IMR-90 (cell line): ENCODE measurements at regions not wholly inside any gene's neighbourhood (a gene's known extent, or its start where the extent isn't known, plus 50 kb on each side); places are given as distances from the start of the nearest gene placed in this dataset.

Experiments used
- ATAC-seq: fragments of 200-7000 bp; cut with Tn5 transposase; 2 replicates; pipeline ENCODE4 v1.9.1; 2020; ENCODE audit warnings: low read depth, mild to moderate bottlenecking, moderate library complexity
- BruUV-seq: library from RNA; stranded (reverse); fragments of 400-500 nt; replicated peaks from 2 replicates; lab custom pipeline; 2021; lab: Mats Ljungman, UMichigan
- CTCF ChIA-PET: fragments of 300-600 bp; formaldehyde crosslinking; extraction: SDS; loops from one replicate; lab custom pipeline; 2021; ENCODE audit warnings: antibody characterized with exemption; lab: Yijun Ruan, JAX
- POLR2A ChIA-PET: fragments of 300-600 bp; sonication (Branson Sonifier 250); formaldehyde crosslinking; loops from one replicate; lab custom pipeline; 2022; ENCODE audit warnings: antibody characterized with exemption; ENCODE audit not compliant: unreplicated experiment; lab: Charles Lee
- DNase-seq: peaks from one replicate; pipeline ENCODE4 v3.0.0; 2013
- H2AFZ ChIP-seq: replicated peaks from 2 replicates; pipeline ENCODE3; 2013; ENCODE audit warnings: low read length, mild to moderate bottlenecking; ENCODE audit not compliant: poor library complexity
- H2AK5ac ChIP-seq: 2 replicates; pipeline ENCODE4 v1.6.1; 2013; ENCODE audit warnings: low read depth, low read length, inconsistent platforms
- H2AK9ac ChIP-seq: replicated peaks from 2 replicates; pipeline ENCODE3; 2013; ENCODE audit warnings: mild to moderate bottlenecking, low read depth, low read length, moderate library complexity; ENCODE audit not compliant: poor library complexity
- H2BK120ac ChIP-seq: 2 replicates; pipeline ENCODE4 v1.6.1; 2013; ENCODE audit warnings: low read depth, low read length, inconsistent platforms
- H2BK15ac ChIP-seq: 3 replicates; pipeline ENCODE4 v1.6.1; 2013; ENCODE audit warnings: low read depth, low read length, inconsistent platforms
- H2BK20ac ChIP-seq: 2 replicates; pipeline ENCODE4 v1.6.1; 2013; ENCODE audit warnings: low read depth, mild to moderate bottlenecking, inconsistent platforms, low read length, moderate library complexity
- H2BK5ac ChIP-seq: 2 replicates; pipeline ENCODE4 v1.6.1; 2013; ENCODE audit warnings: mild to moderate bottlenecking, low read depth, low read length, inconsistent platforms; ENCODE audit not compliant: poor library complexity, severe bottlenecking
- H3K14ac ChIP-seq: replicated peaks from 2 replicates; pipeline ENCODE4 v1.6.1; 2013; ENCODE audit warnings: low read depth, low read length, inconsistent platforms
- H3K18ac ChIP-seq: 2 replicates; pipeline ENCODE4 v1.6.1; 2013; ENCODE audit warnings: low read depth, low read length, control low read depth
- H3K23ac ChIP-seq: 2 replicates; pipeline ENCODE4 v1.6.1; 2013; ENCODE audit warnings: low read depth, low read length, inconsistent platforms
- H3K27ac ChIP-seq: 2 replicates; pipeline ENCODE4 v1.5.1; 2013; ENCODE audit warnings: mild to moderate bottlenecking, control low read depth, low read length; ENCODE audit not compliant: insufficient read depth
- H3K27me3 ChIP-seq: 2 replicates; pipeline ENCODE4 v1.6.1; 2013; ENCODE audit warnings: low read length; ENCODE audit not compliant: control insufficient read depth, insufficient read depth
- H3K36me3 ChIP-seq: 2 replicates; pipeline ENCODE4 v1.6.1; 2013; ENCODE audit warnings: low read length, mixed read lengths; ENCODE audit not compliant: control insufficient read depth, insufficient read depth
- H3K4ac ChIP-seq: 2 replicates; pipeline ENCODE4 v1.6.1; 2013; ENCODE audit warnings: low read depth, low read length, inconsistent platforms
- H3K4me1 ChIP-seq: 2 replicates; pipeline ENCODE4 v1.6.1; 2013; ENCODE audit warnings: low read length, mixed read lengths; ENCODE audit not compliant: control insufficient read depth, insufficient read depth
- H3K4me2 ChIP-seq: 2 replicates; pipeline ENCODE4 v1.6.1; 2013; ENCODE audit warnings: low read depth, mild to moderate bottlenecking, control low read depth, low read length, moderate library complexity
- H3K4me3 ChIP-seq: 2 replicates; pipeline ENCODE4 v1.5.1; 2013; ENCODE audit warnings: low read depth, mild to moderate bottlenecking, control low read depth, low read length, moderate library complexity; ENCODE audit not compliant: insufficient read depth
- H3K56ac ChIP-seq: 2 replicates; pipeline ENCODE4 v1.6.1; 2013; ENCODE audit warnings: low read length, inconsistent platforms; ENCODE audit not compliant: insufficient read depth; ENCODE audit errors: extremely low read depth
- H3K79me1 ChIP-seq, 2 experiments: 2 replicates each; pipeline ENCODE4 v1.6.1; 2013; ENCODE audit warnings: low read length in 2 of 2, inconsistent platforms in 1 of 2, low read depth in 1 of 2
- H3K9ac ChIP-seq: 2 replicates; pipeline ENCODE4 v1.6.1; 2013; ENCODE audit warnings: low read depth, low read length, control low read depth
- H3K9me1 ChIP-seq: 2 replicates; pipeline ENCODE4 v1.6.1; 2013; ENCODE audit warnings: low read length, inconsistent platforms; ENCODE audit not compliant: insufficient read depth
- H3K9me3 ChIP-seq: 2 replicates; pipeline ENCODE4 v1.6.1; 2013; ENCODE audit warnings: low read length; ENCODE audit not compliant: control insufficient read depth, insufficient read depth
- H4K20me1 ChIP-seq: 2 replicates; pipeline ENCODE4 v1.6.1; 2013; ENCODE audit warnings: low read length, inconsistent platforms; ENCODE audit not compliant: insufficient read depth
- H4K5ac ChIP-seq: 2 replicates; pipeline ENCODE4 v1.6.1; 2013; ENCODE audit warnings: mild to moderate bottlenecking, low read depth, low read length, control low read depth
- H4K8ac ChIP-seq, 2 experiments: 2 replicates each; pipeline ENCODE4 v1.6.1; 2013; ENCODE audit warnings: low read depth in 2 of 2, low read length in 2 of 2, control low read depth in 1 of 2, inconsistent platforms in 1 of 2
- H4K91ac ChIP-seq: 2 replicates; pipeline ENCODE4 v1.6.1; 2013; ENCODE audit warnings: low read depth, low read length, inconsistent platforms; ENCODE audit not compliant: insufficient read depth
- CEBPB ChIP-seq: IDR thresholded peaks from 2 replicates; pipeline ENCODE4 v1.6.1; 2012; ENCODE audit warnings: low read depth, low read length, improper control_type of control experiment
- CHD1 ChIP-seq: IDR thresholded peaks from 2 replicates; pipeline ENCODE4 v1.6.1; 2012; ENCODE audit warnings: low read depth, low read length, improper control_type of control experiment
- CTCF ChIP-seq: conservative IDR thresholded peaks from 2 replicates; pipeline ENCODE4 v1.5.1; 2012; ENCODE audit warnings: mild to moderate bottlenecking, low read depth, low read length, improper control_type of control experiment
- MAZ ChIP-seq: IDR thresholded peaks from 2 replicates; pipeline ENCODE4 v1.6.1; 2012; ENCODE audit warnings: low read depth, mild to moderate bottlenecking, low read length, improper control_type of control experiment, moderate library complexity, borderline replicate concordance
- RAD21 ChIP-seq: IDR thresholded peaks from 2 replicates; pipeline ENCODE4 v1.6.1; 2012; ENCODE audit warnings: low read length, improper control_type of control experiment
- WGBS, 2 experiments: methylation state at CpG; one replicate each; pipeline versions ENCODE4 v1.1.5 to v1.1.7; 2013; ENCODE audit warnings: missing lambda C conversion rate in 2 of 2; ENCODE audit not compliant: insufficient read length in 1 of 2; ENCODE audit errors: extremely low coverage in 2 of 2; 5-methylcytosine and 5-hydroxymethylcytosine counted together
- dilution Hi-C: fragments of 300-500 bp; cut with HindIII; formaldehyde crosslinking; loops from one replicate; pipeline ENCODE4 v1.14.3; 2018; ENCODE audit warnings: low sequenced_read_pairs; ENCODE audit not compliant: unreplicated experiment
- in situ Hi-C: fragments of 300-500 bp; cut with MboI; formaldehyde crosslinking; loops from 3 replicates; pipeline ENCODE4 v1.14.3; 2019; ENCODE audit warnings: low sequenced_read_pairs, inconsistent platforms, mixed read lengths
- intact Hi-C: fragments of 100-400 bp; cut with micrococcal nuclease; formaldehyde crosslinking; loops from 2 replicates; pipeline ENCODE4 v1.10.0; 2022

GRCh38 chr9:19517202-19517942, 108.6 kb downstream of the ACER2 start:
- BruUV-seq = no TSS peak
- H4K5ac ChIP-seq = no peak overlapping the region
- ChIA-PET CTCF (interaction anchor here (0.6 to 0.9 kb wide), 2 partner anchors 38 to 378 kb away, joined by 3 read pairs; no protein-coding TSS in a partner anchor), POLR2A (no interaction called here)
- dilution Hi-C loops = no loop called here
- H3K36me3 ChIP-seq = no peaks in the 10 kb centered on the region
- H2BK120ac ChIP-seq = no peak overlapping the region
- no peak overlapping the region for H3K4ac ChIP-seq
- H4K20me1 ChIP-seq = no peaks in the 10 kb centered on the region
- no peak overlapping the region for H2BK15ac ChIP-seq
- no peak overlapping the region for H3K56ac ChIP-seq
- H2BK20ac ChIP-seq = no peak overlapping the region
- no peaks in the 10 kb centered on the region for H3K79me1 ChIP-seq
- H3K4me1 ChIP-seq = no peaks in the 10 kb centered on the region
- no peak overlapping the region for H2AFZ ChIP-seq
- no peak overlapping the region for H2BK5ac ChIP-seq
- intact Hi-C loops = no loop called here
- ATAC-seq (no peak), DNase-seq (no peak)
- H3K27me3 ChIP-seq = 0 out of 2 replicates have a peak, but pooled peaks cover 2% of the 10 kb centered on the region
- H3K9me1 ChIP-seq = no peaks in the 10 kb centered on the region
- TF ChIP-seq CTCF (0 out of 2 replicates have a peak, but pooled peaks have one; percentile 13), RAD21 (no peak), CEBPB (no peak), CHD1 (no peak), MAZ (no peak)
- in situ Hi-C loops = loop anchor here (25.0 kb wide), 1 partner anchor 1620 kb away; the partner anchor contains the start of gene IFNW1
- no peak overlapping the region for H3K4me2 ChIP-seq
- H3K18ac ChIP-seq = no peak overlapping the region
- H3K23ac ChIP-seq = no peak overlapping the region
- no peak overlapping the region for H4K8ac ChIP-seq
- H3K9ac ChIP-seq = no peak overlapping the region
- WGBS, 2 experiments = 17% methylated on average over 1 of the region's 3 CpGs; no CpG with 5 or more reads in 1 of the 2 experiments
- H3K4me3 ChIP-seq = no peak overlapping the region
- H3K9me3 ChIP-seq = no peaks in the 10 kb centered on the region
- no peak overlapping the region for H3K14ac ChIP-seq
- H3K27ac ChIP-seq = no peak overlapping the region
- no peak overlapping the region for H2AK5ac ChIP-seq
- H2AK9ac ChIP-seq = no peak overlapping the region
- H4K91ac ChIP-seq = no peak overlapping the region
